ENCODE measurements at regions not wholly inside any gene's neighbourhood (a gene's known extent, or its start where the extent isn't known, plus 50 kb on each side); places are given as distances from the start of the nearest gene placed in this dataset.
"Not testable (repeated sequence)": the region's sequence is repeated elsewhere in the genome, so short reads cannot be mapped to it uniquely, and the experiment has no call there.

DNA sequence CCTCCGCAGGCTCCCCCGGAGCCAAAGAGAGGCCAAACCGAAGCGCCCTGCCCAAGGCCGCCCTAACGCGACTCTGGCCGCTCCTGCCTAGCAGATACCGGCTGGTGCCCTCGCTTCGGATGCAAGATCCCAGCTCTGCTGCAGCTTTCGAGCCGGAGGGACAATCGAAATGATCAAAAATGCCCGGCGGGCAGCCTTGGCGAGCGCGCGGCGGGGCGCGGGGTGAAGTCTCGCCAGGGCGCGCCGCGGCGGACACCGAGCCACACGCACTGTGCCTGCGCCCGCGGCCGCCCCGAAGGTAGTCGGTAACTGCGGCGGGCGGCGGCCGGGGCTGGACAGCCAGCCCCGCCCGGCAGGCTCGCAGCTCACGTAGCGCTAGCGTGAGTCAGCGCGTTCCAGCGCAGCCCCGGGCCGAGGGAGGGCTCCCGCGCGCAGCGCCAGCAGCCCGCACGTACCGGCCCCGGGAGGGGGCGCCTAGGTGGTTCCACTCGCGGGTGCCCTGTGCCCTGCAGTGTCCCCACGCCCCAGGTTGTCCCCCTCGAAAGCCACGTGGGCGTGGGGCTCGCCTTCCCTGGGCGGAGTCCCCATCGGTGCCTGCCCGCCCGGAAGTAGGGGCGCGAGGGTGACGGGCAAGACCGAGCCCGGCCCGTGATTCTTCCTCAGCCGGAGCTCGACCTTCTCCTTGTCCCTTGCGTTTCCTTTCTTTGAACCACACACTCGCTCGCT is 109.2 kb upstream of the EGLN3 start:
- DNase-seq, result peak; percentile 44 to 75

DNA sequence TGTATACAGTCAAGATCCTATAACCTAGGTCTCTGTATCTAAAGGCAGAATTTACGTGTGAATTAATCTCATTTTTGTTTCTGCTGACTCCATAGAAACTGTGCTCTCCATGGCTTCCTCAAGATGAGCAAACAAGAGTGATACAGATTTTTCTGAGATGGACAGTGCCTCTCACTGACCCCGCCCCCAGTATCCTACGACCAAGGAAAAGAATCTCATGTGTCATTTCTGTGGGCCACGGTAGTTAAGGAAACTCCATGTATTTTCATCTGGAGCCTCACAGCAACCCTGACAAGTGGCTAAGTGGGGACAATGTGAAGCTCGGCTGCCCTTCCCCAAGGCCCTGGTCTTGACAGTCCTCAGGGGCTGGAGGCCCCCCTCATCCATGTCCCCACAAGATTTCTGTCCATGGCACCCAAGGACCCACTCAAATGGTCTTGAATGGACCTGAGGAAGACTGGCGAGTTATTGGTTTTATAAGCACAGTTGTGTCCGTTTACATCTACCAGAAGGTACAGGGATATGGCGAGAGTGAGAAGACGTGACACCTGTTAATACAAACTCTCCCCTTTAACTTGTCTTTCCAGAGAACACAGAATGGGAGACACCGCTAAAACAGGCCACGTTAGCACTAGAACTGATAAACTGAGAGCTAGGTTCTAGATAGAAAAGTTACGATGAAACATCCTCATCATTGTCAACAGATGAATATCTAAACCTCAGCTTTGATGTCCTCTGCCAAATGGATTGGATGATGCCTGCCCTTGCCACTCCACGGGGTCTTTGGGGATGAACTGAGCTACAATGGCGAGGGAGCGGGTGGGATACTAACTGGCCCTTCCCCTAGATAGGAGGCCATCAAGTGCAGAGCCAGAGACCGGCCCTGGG is 108.4 kb upstream of the EGLN3 start:
- no peak for DNase-seq

DNA sequence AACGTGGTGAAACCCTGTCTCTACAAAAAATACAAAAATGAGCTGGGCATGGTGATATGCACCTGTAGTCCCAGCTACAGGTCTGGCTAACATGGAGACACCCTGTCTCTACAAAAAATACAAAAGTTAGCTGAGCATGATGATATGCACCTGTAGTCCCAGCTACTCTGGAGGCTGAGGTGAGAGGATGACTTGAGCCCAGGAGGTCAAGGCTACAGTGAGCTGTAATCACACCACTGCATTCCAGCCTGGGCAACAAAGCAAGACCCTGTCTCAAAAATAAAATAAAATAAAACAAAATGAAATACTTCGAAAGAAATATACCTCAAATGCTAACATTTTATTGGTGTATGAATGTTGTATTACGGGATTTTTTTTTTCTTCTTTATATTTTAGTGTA is 107.6 kb upstream of the EGLN3 start:
- no peak for DNase-seq

DNA sequence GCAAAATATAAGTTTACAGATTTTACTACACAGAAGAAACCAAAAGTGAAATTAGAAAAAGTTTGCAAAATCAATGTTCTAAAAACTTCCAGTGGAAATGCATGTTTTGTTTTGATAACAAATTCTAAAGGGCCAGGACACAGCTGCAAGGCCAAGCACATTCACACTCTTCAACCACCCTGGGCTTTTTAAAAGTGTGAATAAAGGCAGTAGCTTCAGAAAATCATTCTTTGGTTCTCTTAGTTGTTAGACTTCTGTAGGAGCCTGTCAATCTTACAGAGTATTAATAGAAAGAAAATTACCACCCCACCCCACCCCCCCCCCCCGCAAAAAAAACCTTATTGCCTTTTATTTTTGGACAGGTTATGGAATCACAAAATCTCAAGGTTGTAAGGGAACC is 105.2 kb upstream of the EGLN3 start:
- no peak for DNase-seq

DNA sequence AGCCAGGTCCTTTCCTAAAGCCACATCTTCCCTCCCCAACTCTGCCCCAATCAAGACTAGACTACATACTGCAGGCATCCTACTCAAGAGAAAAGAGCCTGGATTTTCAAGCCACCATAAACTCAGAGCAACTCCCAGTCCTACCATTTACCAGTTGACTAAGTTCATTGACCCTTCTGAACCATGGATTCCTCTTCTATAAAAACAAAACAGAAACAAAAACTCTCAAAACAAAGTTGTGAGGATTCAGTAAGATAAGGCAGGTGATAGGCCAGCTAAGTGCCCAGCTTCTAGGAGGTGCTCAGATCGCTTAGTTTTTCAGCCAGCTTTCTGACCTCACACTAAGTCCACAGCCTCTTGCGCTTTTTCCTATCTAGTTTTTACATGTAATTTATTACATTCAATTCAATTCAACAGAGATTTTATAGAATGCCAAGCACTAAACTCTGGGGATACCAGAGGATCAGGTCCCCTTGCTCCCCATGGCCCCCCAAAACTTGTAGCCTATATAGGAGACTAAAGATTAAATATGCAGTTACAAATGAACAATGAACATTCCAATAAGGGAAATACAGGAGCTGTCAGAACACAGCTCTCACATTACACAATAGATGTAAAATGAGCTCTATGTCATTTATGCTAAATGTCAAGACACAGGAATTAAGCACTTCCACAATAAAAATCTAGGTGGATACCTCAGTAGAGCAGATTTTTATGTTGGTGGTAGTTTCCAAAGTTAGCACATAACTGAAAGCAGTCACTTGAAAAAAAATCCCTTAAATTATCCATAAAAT is 104.5 kb upstream of the EGLN3 start:
- no peak for DNase-seq

DNA sequence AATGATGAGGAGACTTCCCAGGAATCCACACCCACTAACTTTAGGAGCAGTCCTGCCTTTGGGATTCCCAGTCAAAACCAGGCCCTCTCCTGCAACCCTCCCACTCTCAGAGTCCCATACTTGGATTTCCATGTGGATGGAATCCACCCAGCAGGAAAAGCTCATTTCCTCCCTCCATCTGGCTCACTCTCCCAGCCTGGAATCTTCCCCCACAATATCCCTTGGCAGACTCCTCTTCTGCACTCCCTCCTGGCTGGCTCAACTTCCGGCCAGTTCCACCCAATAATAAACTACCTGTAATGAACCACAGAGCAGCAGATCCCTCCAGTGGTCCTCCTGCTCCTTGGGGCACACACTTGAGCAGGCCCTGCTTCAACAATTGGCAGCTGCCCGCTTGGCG is 102.8 kb upstream of the EGLN3 start:
- DNase-seq, result no peak

DNA sequence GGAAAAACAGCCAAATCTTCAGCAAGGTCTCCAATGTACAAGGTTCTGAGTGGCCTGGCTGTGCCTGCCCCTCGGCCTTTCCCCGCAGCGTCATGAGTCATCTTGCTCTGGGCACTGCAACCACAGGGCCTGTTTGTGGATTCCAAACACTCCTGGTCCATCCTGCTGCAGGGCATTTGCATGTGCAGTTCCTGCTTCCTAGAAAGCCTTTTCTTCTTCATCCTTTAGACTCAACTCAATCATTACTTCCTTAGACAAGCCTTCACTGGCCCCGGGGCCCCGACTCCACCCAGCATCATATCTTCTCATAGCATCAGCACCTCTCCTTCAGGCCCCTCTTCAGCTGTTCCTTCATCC is 101.8 kb upstream of the EGLN3 start:
- DNase-seq, result no peak

DNA sequence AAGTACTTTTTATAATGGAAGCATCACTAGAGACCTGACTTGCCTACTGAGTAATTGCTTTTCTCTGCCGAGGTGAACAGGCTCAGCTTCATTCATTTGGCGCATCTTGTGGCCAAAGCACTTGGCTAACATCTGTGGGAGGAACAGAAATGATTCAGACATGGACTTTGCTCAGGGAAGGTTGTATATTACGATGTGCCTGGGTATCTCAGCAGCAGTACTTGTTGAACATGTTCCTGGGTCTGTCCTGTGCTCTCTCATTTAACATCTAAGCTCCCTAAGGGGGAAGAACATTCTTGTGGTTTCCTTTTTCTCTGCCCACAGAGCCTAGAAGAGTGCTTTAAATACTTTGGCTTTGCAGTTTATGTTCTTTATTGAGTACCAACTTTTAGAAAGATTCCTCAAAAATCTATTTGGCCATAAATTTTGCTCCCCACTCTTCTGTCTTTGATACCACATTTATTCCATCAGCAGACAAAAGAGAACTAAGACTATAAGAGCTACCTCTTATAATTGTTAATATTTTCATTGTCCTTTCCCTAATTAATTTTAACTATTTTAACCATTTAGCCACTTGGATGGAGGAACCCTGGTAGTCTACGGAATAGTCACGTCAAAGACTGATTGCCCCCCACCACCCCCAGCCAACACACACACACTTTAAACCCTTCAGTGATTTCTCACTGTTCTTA is 101.2 kb upstream of the EGLN3 start:
- peak in 1 of 2 donors; percentile 48 for DNase-seq

DNA sequence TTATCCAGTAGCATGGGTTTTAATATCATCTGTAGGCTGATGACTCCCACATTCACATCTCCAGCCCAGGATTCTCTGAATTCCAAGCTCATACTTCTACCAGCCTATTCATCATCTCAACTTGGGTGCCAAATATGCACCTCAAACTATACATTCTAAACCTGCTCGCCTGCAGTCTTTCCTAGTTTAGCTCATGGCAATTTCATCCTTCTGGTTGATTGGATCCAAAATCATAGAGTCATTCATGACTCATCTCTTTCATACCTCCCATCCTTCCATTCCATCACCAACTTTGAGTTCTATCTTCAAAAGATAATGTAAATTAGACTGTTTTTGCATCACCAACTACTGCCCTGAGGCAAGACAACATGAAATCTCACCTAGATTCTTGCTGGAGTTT is 99.7 kb upstream of the EGLN3 start:
- DNase-seq, result no peak

DNA sequence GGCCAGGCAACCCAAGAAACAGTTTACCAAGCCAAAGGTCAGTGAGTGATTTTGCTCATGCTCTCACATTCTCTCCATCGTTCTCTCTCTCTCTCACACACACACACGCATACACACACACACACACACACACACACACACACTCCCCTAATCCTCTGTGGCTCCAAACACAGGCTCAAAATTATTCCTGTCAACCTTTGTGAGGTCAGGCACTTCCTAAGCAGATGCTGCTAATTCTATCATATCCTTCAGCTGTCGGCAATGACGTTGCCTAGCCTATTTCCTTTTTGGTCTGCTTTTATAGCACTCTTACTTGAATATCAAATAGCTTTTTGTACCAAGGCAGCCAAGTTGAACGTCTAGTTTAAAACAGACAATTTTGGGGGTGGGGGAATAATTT is 98.9 kb upstream of the EGLN3 start:
- DNase-seq, result no peak

DNA sequence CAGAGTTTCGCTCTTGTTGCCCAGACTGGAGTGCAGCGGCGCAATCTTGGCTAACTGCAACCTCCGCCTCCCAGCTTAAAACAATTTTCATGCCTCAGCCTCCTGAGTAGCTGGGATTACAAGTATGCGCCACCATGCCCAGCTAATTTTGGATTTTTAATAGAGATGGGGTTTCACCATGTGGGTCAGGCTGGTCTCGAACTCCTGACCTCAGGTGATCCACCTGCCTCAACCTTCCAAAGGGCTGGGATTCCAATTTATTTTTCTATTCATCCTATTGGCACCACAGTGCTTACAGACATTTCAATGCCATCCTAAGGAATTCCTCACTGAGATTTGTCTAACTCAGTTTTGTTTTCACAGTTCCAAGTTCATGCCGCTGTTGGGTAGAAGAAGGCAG is 98.3 kb upstream of the EGLN3 start:
- DNase-seq, result not testable (repeated sequence)

DNA sequence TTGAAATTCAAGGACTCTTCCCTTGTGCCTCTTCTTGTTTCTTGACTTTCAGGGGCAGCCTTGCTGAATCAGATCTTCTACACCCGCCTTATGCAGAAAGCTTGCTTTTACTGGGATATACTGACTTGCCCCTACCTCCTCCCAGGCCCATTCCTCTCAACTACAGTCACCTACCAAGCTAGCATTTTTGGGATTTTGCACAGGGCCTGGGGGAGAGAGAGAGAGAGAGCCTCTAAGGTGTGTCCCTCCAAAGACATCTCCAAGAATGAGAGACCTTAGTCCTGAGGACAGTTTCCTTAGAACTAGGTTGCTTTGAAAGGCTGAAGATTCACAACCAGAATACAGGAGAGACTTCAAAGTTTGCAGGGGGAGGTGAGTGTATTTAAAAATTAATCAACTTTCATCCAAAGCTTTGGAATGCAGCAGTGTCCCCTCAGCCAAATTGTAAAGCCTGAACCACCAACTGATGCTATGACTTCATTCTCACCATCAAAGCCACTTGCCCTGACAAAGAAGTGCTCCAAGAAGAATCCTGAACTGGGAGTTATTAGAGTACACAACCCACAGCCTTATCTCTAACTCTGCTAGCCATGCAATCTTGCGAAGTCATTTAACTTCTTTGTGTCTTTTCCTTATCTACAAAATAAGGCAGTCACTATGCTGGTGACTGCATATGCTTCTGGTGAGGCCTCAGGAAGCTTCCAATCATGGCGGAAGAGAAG is 96.1 kb upstream of the EGLN3 start:
- DNase-seq, result no peak

DNA sequence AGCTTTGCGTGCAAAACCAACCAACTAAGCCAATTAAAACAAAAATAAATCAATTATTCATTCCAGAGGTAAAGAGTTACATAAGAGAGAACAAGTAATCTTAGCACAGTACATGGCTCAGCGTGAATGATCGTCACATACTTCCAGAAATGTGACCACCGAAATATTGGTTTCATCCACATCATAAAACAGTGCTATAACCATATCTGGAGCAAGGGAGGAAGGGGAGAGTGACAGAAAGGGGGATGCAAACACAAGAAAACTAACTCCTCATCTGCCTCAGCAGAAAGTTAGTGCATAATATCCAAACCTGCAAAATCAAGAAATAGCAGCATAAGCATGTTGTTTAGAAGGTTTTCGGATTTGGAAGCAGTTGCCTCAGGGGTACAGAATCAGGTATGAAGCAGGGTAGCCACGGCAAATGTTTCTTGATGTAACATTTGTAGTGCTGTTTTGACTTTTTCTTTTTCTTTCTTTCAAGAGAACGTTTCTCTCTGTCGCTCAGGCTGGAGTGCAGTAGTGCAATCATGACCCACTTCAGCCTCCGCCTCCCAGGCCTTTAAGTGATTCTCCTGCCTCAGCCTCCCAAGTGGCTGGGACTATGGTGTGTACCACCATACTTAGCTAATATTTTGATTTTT is 93.9 kb upstream of the EGLN3 start:
- DNase-seq, result no peak

DNA sequence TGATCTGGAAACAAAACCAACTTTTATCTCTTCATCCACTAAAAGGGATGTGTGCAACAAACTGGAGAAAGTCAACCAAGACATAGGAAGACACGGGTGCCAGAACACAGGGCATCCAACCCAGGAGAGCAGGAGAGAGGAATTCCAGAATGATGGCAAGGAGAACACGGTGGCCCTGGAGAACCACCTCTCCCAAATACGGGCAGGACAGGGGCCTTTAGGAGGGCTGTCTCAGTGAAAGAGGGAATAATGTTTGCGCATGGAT is 93.4 kb upstream of the EGLN3 start:
- no peak for DNase-seq

DNA sequence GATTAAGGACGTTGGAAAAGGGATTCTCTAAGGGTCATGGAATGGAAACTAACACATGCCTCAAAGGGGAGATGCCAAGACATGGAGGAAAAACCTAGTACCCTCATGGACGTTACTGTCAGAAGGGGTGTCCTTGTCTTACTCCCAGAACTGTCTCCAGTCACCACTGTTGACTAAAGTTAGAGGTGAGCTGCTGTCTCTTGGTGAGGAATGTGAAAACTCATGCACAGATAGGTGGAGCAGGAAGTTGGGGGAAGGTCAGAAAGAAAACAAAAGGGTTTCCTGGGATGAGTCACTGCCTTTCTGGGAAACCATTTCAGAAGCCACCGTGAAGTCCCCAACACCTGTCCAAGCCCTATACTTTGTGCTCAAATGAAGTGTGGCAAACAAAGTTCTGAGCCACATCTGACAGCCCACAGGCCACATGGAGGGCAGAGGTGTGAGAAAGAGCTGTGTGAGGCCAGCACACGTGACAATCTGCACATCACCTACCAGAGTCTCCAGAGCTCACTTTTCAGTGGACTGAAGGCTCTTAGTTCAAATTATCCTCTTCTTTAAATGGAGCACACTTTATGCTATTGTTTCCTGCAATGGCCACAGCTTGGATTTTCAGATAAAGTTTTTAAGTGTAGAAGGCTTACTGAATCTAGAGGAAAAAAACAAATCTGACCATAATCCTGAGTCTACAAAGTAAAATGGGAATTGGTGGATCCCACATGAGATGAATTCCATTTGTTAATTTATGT is 92.9 kb upstream of the EGLN3 start:
- DNase-seq, result no peak

DNA sequence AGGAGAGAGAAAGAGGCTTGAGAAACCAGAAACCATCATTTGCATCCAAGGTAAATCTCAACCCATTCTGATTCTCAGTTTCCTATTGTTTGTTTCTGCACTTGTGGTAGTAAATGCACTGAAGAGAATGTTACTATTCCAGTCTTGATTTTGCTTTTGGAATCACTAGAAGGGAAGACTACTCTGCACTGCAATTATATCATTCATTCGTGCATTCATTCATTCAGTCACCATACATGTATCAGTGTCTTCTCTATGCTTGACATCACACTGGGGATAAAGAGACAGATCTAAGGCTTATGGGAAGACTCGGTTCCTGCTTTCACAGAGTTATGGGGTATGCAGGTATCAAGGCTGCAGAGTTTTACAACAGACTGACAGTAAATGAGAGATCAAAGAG is 90.3 kb upstream of the EGLN3 start:
- no peak for DNase-seq

DNA sequence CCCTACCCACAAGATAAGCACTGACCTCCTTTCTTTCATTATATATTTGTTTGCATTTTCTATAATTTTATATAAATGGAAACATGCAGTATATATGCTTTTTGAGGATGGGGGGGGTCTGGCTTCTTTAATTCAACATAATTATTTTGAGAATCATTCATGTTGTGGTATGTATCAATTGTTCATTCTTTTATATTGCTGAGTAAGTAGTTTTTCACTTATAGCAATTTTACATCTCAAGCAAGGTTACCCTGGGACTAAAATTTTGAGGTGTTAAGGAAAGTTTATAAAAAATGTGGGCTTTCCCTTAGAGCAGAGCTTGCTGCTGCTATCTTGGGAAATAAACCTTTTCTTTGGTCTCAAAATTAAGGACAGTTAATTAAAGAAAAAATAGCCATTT is 89.9 kb upstream of the EGLN3 start:
- no peak for DNase-seq

DNA sequence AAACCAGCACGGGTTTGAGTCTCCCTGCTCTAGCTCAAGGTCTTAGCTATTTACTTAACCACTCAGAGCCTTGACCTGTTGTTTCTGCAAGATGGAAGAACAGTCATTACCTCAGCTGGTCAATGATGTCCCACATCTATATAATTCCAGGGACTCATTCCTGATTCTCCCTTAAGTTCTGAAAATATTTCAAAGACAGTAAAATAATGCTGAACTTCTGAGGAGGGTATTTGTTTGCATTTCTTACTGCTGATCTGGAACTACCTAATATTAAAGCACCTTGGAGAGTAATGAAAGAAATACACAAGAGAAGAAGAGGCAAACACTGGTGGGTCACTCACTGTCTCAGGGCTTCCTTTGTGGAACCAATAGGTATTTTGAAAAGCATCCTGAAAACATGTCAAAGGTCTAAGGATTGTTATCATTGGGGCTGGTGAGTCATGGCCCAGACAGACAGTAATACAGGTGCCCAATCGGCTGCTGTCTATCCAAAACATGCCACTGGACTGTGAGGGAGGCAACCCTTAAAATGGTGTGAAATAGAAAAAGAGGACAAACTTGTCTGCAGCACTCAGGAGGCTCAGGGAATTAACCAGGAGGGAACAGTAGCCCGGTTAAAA is 88.7 kb upstream of the EGLN3 start:
- no peak for DNase-seq

DNA sequence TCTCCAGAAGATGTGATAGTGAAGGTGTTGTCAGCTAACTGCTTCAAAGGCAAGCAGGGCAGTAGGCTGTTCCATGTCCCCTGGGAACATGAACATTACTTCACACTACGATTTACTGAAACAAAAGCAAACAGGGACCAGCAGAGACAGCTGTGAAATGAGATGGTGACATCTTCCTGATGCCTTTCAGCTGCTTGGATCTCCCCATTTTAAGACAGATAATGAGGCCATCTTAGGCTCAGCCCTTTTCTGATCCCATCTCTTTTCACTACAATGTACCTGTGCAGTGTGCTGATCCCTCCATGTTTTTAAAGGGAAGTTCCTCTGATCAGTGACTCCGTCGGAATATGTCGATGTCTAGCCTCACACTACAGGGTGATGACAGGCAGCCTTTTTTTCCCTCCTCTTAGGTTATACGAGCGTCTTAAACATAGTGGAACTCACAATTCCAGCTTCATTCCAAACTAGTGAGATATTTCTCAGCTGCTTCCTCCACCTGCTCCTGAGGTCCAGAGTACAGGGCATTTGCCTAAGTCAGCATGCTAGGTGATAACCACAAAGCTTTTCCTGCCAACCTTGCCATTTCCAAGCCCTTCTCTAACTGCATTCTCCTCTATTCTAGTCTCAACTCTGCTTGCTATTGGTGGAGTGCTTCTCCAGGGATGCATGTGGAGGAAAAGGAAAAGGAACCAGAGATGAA is 87.6 kb upstream of the EGLN3 start:
- DNase-seq, result no peak

DNA sequence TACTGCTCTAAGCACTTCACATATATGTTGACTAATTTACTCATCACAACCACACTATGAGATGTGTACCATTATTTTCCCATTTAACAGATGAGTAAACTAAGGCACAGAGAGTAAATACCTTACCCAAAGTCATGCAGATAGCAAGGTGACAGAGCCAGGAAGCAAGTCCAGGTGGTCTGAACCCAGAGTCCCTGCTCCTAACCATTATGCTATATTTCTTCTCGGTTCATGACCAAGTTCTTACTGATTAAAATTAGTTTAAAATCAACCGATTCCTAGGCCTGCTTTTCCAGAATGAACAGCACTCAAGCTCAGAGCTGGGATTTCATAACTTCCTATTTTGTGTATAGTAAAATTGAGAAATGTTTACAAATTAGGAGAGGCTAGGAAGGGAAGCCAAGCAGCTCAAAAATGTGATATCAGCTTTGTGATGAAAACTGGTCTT is 85.5 kb upstream of the EGLN3 start:
- peak; percentile 49 to 70 for DNase-seq

All from inflammatory macrophage (primary cell).